Sigmoid colon (tissue), 4 donors: ENCODE measurements at regions not wholly inside any gene's neighbourhood (a gene's known extent, or its start where the extent isn't known, plus 50 kb on each side); places are given as distances from the start of the nearest gene placed in this dataset.

Source experiments
- CTCF ChIP-seq, 4 experiments: fragments of 450-650 bp in 3 of 4; fragments of 200-600 bp in 1 of 4; IDR thresholded peaks; one replicate each; pipeline ENCODE4 v1.5.1; 2016 to 2019; ENCODE audit warnings: antibody characterized with exemption in 4 of 4, mild to moderate bottlenecking in 3 of 4, moderate library complexity in 2 of 4
- EP300 ChIP-seq, 4 donors: sonication (generic); formaldehyde crosslinking; IDR thresholded peaks; one replicate each; pipeline ENCODE4 v1.6.1; 2017; ENCODE audit warnings: antibody characterized with exemption in 4 of 4
- POLR2A ChIP-seq, 2 donors: fragments of 450-650 bp; IDR thresholded peaks; one replicate each; pipeline ENCODE4 v1.6.1; 2016; ENCODE audit warnings: antibody characterized with exemption in 2 of 2, mild to moderate bottlenecking in 2 of 2, moderate library complexity in 2 of 2
- POLR2AphosphoS5 ChIP-seq, 4 donors: sonication (generic); formaldehyde crosslinking; IDR thresholded peaks; one replicate each; pipeline ENCODE4 v1.6.1; 2017; ENCODE audit warnings: antibody characterized with exemption in 4 of 4

GRCh38 chr7:46032942-46033341 is 111.9 kb upstream of the IGFBP3 start:
- TF ChIP-seq POLR2AphosphoS5 (IDR thresholded peaks at IDR 0.05) (no peak), POLR2A (IDR thresholded peaks at IDR 0.05) (no peak), CTCF (IDR thresholded peaks at IDR 0.05) (no peak), EP300 (IDR thresholded peaks at IDR 0.05) (no peak)
